ENCODE measurements at regions not wholly inside any gene's neighbourhood (a gene's known extent, or its start where the extent isn't known, plus 50 kb on each side); places are given as distances from the start of the nearest gene placed in this dataset.

GRCh38 chr14:22462923-22463322, 126.1 kb downstream of the DAD1 start:
- TF ChIP-seq, protein P1, sequence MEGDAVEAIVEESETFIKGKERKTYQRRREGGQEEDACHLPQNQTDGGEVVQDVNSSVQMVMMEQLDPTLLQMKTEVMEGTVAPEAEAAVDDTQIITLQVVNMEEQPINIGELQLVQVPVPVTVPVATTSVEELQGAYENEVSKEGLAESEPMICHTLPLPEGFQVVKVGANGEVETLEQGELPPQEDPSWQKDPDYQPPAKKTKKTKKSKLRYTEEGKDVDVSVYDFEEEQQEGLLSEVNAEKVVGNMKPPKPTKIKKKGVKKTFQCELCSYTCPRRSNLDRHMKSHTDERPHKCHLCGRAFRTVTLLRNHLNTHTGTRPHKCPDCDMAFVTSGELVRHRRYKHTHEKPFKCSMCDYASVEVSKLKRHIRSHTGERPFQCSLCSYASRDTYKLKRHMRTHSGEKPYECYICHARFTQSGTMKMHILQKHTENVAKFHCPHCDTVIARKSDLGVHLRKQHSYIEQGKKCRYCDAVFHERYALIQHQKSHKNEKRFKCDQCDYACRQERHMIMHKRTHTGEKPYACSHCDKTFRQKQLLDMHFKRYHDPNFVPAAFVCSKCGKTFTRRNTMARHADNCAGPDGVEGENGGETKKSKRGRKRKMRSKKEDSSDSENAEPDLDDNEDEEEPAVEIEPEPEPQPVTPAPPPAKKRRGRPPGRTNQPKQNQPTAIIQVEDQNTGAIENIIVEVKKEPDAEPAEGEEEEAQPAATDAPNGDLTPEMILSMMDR (IDR thresholded peaks at IDR 0.05) = no peak
- no peak for TF ChIP-seq POLR2A (IDR thresholded peaks at IDR 0.05)
